H1 (cell line): ENCODE measurements at regions not wholly inside any gene's neighbourhood (a gene's known extent, or its start where the extent isn't known, plus 50 kb on each side); places are given as distances from the start of the nearest gene placed in this dataset.

Experiments
- CTCF ChIA-PET: fragments of 300-600 bp; sonication (Branson Sonifier 250); formaldehyde crosslinking; loops from one replicate; lab custom pipeline; 2021; ENCODE audit not compliant: partially characterized antibody; lab: Charles Lee
- POLR2A ChIA-PET: fragments of 300-600 bp; sonication (Branson Sonifier 250); formaldehyde crosslinking; loops from one replicate; lab custom pipeline; 2021; ENCODE audit warnings: inconsistent platforms; ENCODE audit not compliant: partially characterized antibody; lab: Charles Lee
- DNase-seq, 2 experiments: peaks; one replicate each; pipeline versions ENCODE4 v3.0.0 to v3.0.0-alpha.2; 2010 to 2022; ENCODE audit warnings: low spot score in 2 of 2, low read depth in 1 of 2, mixed read lengths in 1 of 2
- FAIRE-seq: peaks from 2 replicates; lab custom pipeline; 2011; peaks lifted over from hg19 to GRCh38; lab: Jason Lieb, UNC
- H2AFZ ChIP-seq: 2 replicates; pipeline ENCODE4 v1.8.1; 2012; ENCODE audit warnings: low read length, inconsistent platforms
- H2AK5ac ChIP-seq: 2 replicates; pipeline ENCODE4 v1.6.1; 2013; ENCODE audit warnings: low read depth, low read length
- H2BK120ac ChIP-seq: replicated peaks from 2 replicates; pipeline ENCODE3; 2013; ENCODE audit warnings: low read depth, low read length, inconsistent platforms
- H2BK12ac ChIP-seq: 2 replicates; pipeline ENCODE4 v1.6.1; 2013; ENCODE audit warnings: low read depth, low read length
- H2BK15ac ChIP-seq: 2 replicates; pipeline ENCODE4 v1.6.1; 2013; ENCODE audit warnings: low read length
- H2BK20ac ChIP-seq: 2 replicates; pipeline ENCODE4 v1.6.1; 2013; ENCODE audit warnings: low read length
- H2BK5ac ChIP-seq: 2 replicates; pipeline ENCODE4 v1.6.1; 2013; ENCODE audit warnings: low read depth, low read length
- H3K14ac ChIP-seq: 2 replicates; pipeline ENCODE4 v1.6.1; 2013; ENCODE audit warnings: inconsistent platforms; ENCODE audit not compliant: insufficient read length
- H3K18ac ChIP-seq: 2 replicates; pipeline ENCODE4 v1.6.1; 2013; ENCODE audit warnings: low read length; ENCODE audit errors: extremely low read depth
- H3K23ac ChIP-seq: 2 replicates; pipeline ENCODE4 v1.6.1; 2013; ENCODE audit warnings: inconsistent platforms; ENCODE audit not compliant: insufficient read length
- H3K23me2 ChIP-seq: 2 replicates; pipeline ENCODE4 v1.6.1; 2013; ENCODE audit warnings: low read depth, low read length
- H3K27ac ChIP-seq: 2 replicates; pipeline ENCODE4 v1.6.1; 2011; ENCODE audit warnings: low read depth, low read length, inconsistent platforms
- H3K27me3 ChIP-seq, 4 experiments: replicated peaks in 1 of 4; 1 replicate in 1 of 4; 2 replicates in 3 of 4; pipeline versions ENCODE4 v1.6.1 to v1.8.1; 2011 to 2013; ENCODE audit warnings: low read length in 3 of 4, mild to moderate bottlenecking in 3 of 4, inconsistent platforms in 2 of 4, mixed read lengths in 2 of 4, moderate library complexity in 1 of 4; ENCODE audit not compliant: control insufficient read depth in 3 of 4, insufficient read depth in 3 of 4; ENCODE audit errors: extremely low read depth in 1 of 4
- H3K36me3 ChIP-seq, 4 experiments: 2 replicates each; pipeline versions ENCODE4 v1.6.1 to v1.8.1; 2011 to 2013; ENCODE audit warnings: mild to moderate bottlenecking in 4 of 4, low read length in 3 of 4, moderate library complexity in 2 of 4, control low read depth in 1 of 4, inconsistent platforms in 1 of 4; ENCODE audit not compliant: insufficient read depth in 4 of 4, control insufficient read depth in 2 of 4
- H3K4ac ChIP-seq: replicated peaks from 2 replicates; pipeline ENCODE3; 2013; ENCODE audit warnings: low read length, low read depth, mixed read lengths, inconsistent platforms; ENCODE audit not compliant: insufficient read length
- H3K4me1 ChIP-seq, 4 experiments: replicated peaks in 1 of 4; 1 replicate in 1 of 4; 2 replicates in 3 of 4; pipeline versions ENCODE4 v1.6.1 to v1.8.1; 2011 to 2013; ENCODE audit warnings: low read length in 3 of 4, inconsistent platforms in 2 of 4, mixed read lengths in 1 of 4; ENCODE audit not compliant: insufficient read depth in 4 of 4, control insufficient read depth in 3 of 4
- H3K4me2 ChIP-seq, 2 experiments: 2 replicates each; pipeline versions ENCODE4 v1.6.1 to v1.8.1; 2011 to 2013; ENCODE audit warnings: low read depth in 2 of 2, low read length in 2 of 2, control low read depth in 1 of 2, inconsistent platforms in 1 of 2, mild to moderate bottlenecking in 1 of 2; ENCODE audit not compliant: insufficient read depth in 1 of 2
- H3K4me3 ChIP-seq, 4 experiments: fragments of 200-600, 300-600 bp in 1 of 4; sonication (generic), shearing (Covaris generic), sonication (Bioruptor Twin) in 1 of 4; 2 replicates each; pipeline versions ENCODE4 v1.5.1 to v1.8.1; 2011 to 2016; ENCODE audit warnings: low read length in 4 of 4, low read depth in 3 of 4, control low read depth in 2 of 4, inconsistent platforms in 2 of 4, mild to moderate bottlenecking in 2 of 4, mixed read lengths in 1 of 4, moderate library complexity in 1 of 4; ENCODE audit not compliant: insufficient read depth in 2 of 4; ENCODE audit errors: extremely low read depth in 1 of 4
- H3K56ac ChIP-seq: replicated peaks from 2 replicates; pipeline ENCODE3; 2013; ENCODE audit warnings: low read depth, mild to moderate bottlenecking, mixed read lengths, low read length, inconsistent platforms; ENCODE audit not compliant: insufficient read length
- H3K79me1 ChIP-seq: 2 replicates; pipeline ENCODE4 v1.6.1; 2013; ENCODE audit warnings: low read depth, low read length, control low read depth
- H3K79me2 ChIP-seq, 2 experiments: 2 replicates each; pipeline versions ENCODE4 v1.6.1 to v1.8.1; 2012 to 2013; ENCODE audit warnings: low read length in 2 of 2, mild to moderate bottlenecking in 2 of 2, inconsistent platforms in 1 of 2; ENCODE audit not compliant: insufficient read depth in 2 of 2, control insufficient read depth in 1 of 2
- H3K9ac ChIP-seq, 4 experiments: replicated peaks in 1 of 4; 1 replicate in 1 of 4; 2 replicates in 3 of 4; pipeline versions ENCODE4 v1.6.1 to v1.8.1; 2011 to 2013; ENCODE audit warnings: low read depth in 3 of 4, low read length in 3 of 4, control low read depth in 2 of 4, mild to moderate bottlenecking in 2 of 4, moderate library complexity in 2 of 4, inconsistent platforms in 1 of 4; ENCODE audit errors: extremely low read depth in 1 of 4
- H3K9me3 ChIP-seq, 2 experiments: 2 replicates each; pipeline versions ENCODE4 v1.6.1 to v1.8.1; 2012 to 2013; ENCODE audit warnings: mild to moderate bottlenecking in 2 of 2, moderate library complexity in 2 of 2, control low read depth in 1 of 2, inconsistent platforms in 1 of 2, low read depth in 1 of 2, low read length in 1 of 2, mixed read lengths in 1 of 2; ENCODE audit not compliant: insufficient read depth in 2 of 2
- H4K20me1 ChIP-seq, 2 experiments: replicated peaks in 1 of 2; 2 replicates each; pipeline versions ENCODE3 to v1.8.1; 2011 to 2013; ENCODE audit warnings: inconsistent platforms in 2 of 2, low read length in 2 of 2, mild to moderate bottlenecking in 1 of 2; ENCODE audit not compliant: insufficient read depth in 2 of 2, control insufficient read depth in 1 of 2
- H4K5ac ChIP-seq: 2 replicates; pipeline ENCODE4 v1.6.1; 2013; ENCODE audit warnings: low read length, low read depth, mixed read lengths, inconsistent platforms; ENCODE audit not compliant: insufficient read length
- H4K8ac ChIP-seq: 2 replicates; pipeline ENCODE4 v1.8.0; 2013; ENCODE audit warnings: mild to moderate bottlenecking, moderate library complexity, low read length, inconsistent platforms; ENCODE audit not compliant: insufficient read depth; ENCODE audit errors: extremely low read depth
- H4K91ac ChIP-seq: replicated peaks from 2 replicates; pipeline ENCODE3; 2013; ENCODE audit warnings: low read length, mixed read lengths, inconsistent platforms; ENCODE audit not compliant: insufficient read length
- CREB1 ChIP-seq: IDR thresholded peaks from 2 replicates; pipeline ENCODE4 v1.6.1; 2012; ENCODE audit warnings: inconsistent platforms
- EGR1 ChIP-seq: IDR thresholded peaks from 2 replicates; pipeline ENCODE4 v1.6.1; 2011; ENCODE audit warnings: low read depth, low read length, borderline replicate concordance
- FOSL1 ChIP-seq: IDR thresholded peaks from 2 replicates; pipeline ENCODE4 v1.6.1; 2011; ENCODE audit warnings: mild to moderate bottlenecking, low read depth, low read length, moderate library complexity; ENCODE audit not compliant: insufficient read depth
- HDAC6 ChIP-seq: IDR thresholded peaks from one replicate; pipeline ENCODE4 v1.7.1; 2012; ENCODE audit warnings: low read depth, mild to moderate bottlenecking, inconsistent platforms, low read length, moderate library complexity
- KDM4A ChIP-seq: IDR thresholded peaks from one replicate; pipeline ENCODE4 v1.7.1; 2012; ENCODE audit warnings: low read depth, mild to moderate bottlenecking, moderate library complexity, low read length, inconsistent platforms; ENCODE audit not compliant: severe bottlenecking
- MAFK ChIP-seq: IDR thresholded peaks from 2 replicates; pipeline ENCODE4 v1.6.1; 2012; ENCODE audit warnings: low read depth, mild to moderate bottlenecking, improper control_type of control experiment, low read length
- NANOG ChIP-seq: IDR thresholded peaks from 2 replicates; pipeline ENCODE4 v1.6.1; 2011; ENCODE audit warnings: low read length, low read depth, mild to moderate bottlenecking, inconsistent platforms; ENCODE audit not compliant: insufficient read depth, poor library complexity, severe bottlenecking
- RBBP5 ChIP-seq: IDR thresholded peaks from 2 replicates; pipeline ENCODE4 v1.7.1; 2012; ENCODE audit warnings: low read depth, mild to moderate bottlenecking, inconsistent platforms, low read length, moderate library complexity, borderline replicate concordance
- RXRA ChIP-seq: IDR thresholded peaks from 2 replicates; pipeline ENCODE4 v1.6.1; 2011; ENCODE audit warnings: low read depth, mild to moderate bottlenecking, low read length, moderate library complexity; ENCODE audit not compliant: insufficient read depth
- SAP30 ChIP-seq: fragments of 300-600 bp; sonication (generic); IDR thresholded peaks from 2 replicates; pipeline ENCODE4 v1.7.1; 2012; ENCODE audit warnings: low read length, moderate library complexity, mild to moderate bottlenecking, inconsistent platforms; ENCODE audit not compliant: insufficient read depth, insufficient replicate concordance
- SIRT6 ChIP-seq: IDR thresholded peaks from one replicate; pipeline ENCODE4 v1.7.1; 2012; ENCODE audit warnings: low read length, inconsistent platforms
- SP2 ChIP-seq: IDR thresholded peaks from 2 replicates; pipeline ENCODE4 v1.6.1; 2012; ENCODE audit warnings: mild to moderate bottlenecking, low read length, inconsistent platforms
- TBP ChIP-seq: IDR thresholded peaks from 2 replicates; pipeline ENCODE4 v1.6.1; 2011; ENCODE audit warnings: low read depth, low read length, improper control_type of control experiment
- YY1 ChIP-seq: IDR thresholded peaks from 2 replicates; pipeline ENCODE4 v1.6.1; 2011; ENCODE audit warnings: low read depth, mild to moderate bottlenecking, low read length
- WGBS, 2 experiments: shearing (Covaris generic) in 1 of 2; methylation state at CpG; one replicate each; pipeline versions ENCODE4 v1.1.6 to v1.1.7; 2013 to 2015; ENCODE audit warnings: low lambda C conversion rate in 2 of 2, mixed read lengths in 2 of 2, inconsistent platforms in 1 of 2, low coverage in 1 of 2, missing lambda C conversion rate in 1 of 2; ENCODE audit not compliant: insufficient replicate concordance in 2 of 2, insufficient coverage in 1 of 2, insufficient read length in 1 of 2; ENCODE audit errors: extremely low coverage in 1 of 2, missing lambda C conversion rate in 1 of 2; 5-methylcytosine and 5-hydroxymethylcytosine counted together
- TF ChIP-seq, protein P1 (sequence below): IDR thresholded peaks from 2 replicates; pipeline ENCODE4 v1.6.1; 2012; ENCODE audit warnings: inconsistent platforms

DNA sequence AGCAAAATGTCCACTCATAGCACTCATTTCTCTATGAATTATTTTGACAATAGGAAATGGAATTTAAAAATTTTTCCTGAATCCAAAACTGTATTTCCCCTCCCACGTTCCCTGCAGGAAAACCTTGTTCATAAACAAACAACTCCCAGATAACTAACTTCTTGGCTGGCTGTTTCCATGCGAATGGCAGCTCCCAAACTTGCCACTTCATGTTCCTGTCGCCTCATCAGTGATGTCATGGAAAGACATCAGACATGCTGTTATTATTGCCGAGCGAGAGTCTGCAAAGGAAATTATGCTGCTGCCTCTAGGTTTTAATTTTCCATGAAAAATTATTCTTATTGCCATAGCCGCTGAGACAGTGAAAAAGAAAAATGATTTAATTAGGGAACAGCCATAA lies 117.0 kb upstream of the RIOK3 start:
- Histone ChIP-seq H2AK5ac (no peak overlapping the region), H4K8ac (no peak overlapping the region), H3K9me3 (no peaks in the 10 kb centered on the region), H4K5ac (no peak overlapping the region), H2AFZ (no peak overlapping the region), H4K91ac (no peak overlapping the region), H3K36me3 (no peaks in the 10 kb centered on the region), H3K27ac (no peak overlapping the region), H2BK20ac (no peak overlapping the region), H3K18ac (no peak overlapping the region), H3K79me2 (no peaks in the 10 kb centered on the region), H2BK12ac (no peak overlapping the region; the same call in 1 of the 2 replicates), H3K4me1 (peaks cover 0 to 5% (median 3%) of the 10 kb centered on the region in 4 experiments; a peak in 5 of 7 replicates), H4K20me1 (no peaks in the 10 kb centered on the region), H3K4me3 (no peak overlapping the region), H3K27me3 (no peaks in the 10 kb centered on the region), H2BK120ac (no peak overlapping the region), H3K23ac (no peak overlapping the region), H3K14ac (no peak overlapping the region), H3K79me1 (no peaks in the 10 kb centered on the region), H3K9ac (no peak overlapping the region), H3K4me2 (no peak overlapping the region), H3K23me2 (peaks cover 1% of the 10 kb centered on the region; the same call in 1 of the 2 replicates), H2BK5ac (no peak overlapping the region), H2BK15ac (no peak overlapping the region), H3K4ac (no peak overlapping the region), H3K56ac (no peak overlapping the region)
- POLR2A ChIA-PET, result no interaction called here
- no peak for FAIRE-seq
- no peak for DNase-seq
- CTCF ChIA-PET, result interaction anchor here (1.1 kb wide), 1 partner anchor 237 kb away, joined by 3 read pairs; no protein-coding TSS in a partner anchor
- WGBS, 2 experiments, result 96% methylated on average over 6 of the region's 6 CpGs; no CpG with 5 or more reads in 1 of the 2 experiments
- TF ChIP-seq HDAC6, result no peak
- no peak for TF ChIP-seq YY1
- TF ChIP-seq EGR1, result no peak
- no peak for TF ChIP-seq FOSL1
- no peak for TF ChIP-seq SIRT6
- TF ChIP-seq MAFK, result no peak
- TF ChIP-seq KDM4A, result no peak
- no peak for TF ChIP-seq RXRA
- no peak for TF ChIP-seq NANOG
- TF ChIP-seq TBP, result no peak
- TF ChIP-seq RBBP5, result no peak
- no peak for TF ChIP-seq SP2
- no peak for TF ChIP-seq SAP30
- TF ChIP-seq, protein P1, sequence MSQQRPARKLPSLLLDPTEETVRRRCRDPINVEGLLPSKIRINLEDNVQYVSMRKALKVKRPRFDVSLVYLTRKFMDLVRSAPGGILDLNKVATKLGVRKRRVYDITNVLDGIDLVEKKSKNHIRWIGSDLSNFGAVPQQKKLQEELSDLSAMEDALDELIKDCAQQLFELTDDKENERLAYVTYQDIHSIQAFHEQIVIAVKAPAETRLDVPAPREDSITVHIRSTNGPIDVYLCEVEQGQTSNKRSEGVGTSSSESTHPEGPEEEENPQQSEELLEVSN, result no peak
- no peak for TF ChIP-seq CREB1
